Stimulated activated CD8-positive, alpha-beta memory T cell treated with anti-CD3 and anti-CD28 coated beads, Interleukin-15, amount 100 ng/mL, for 1 hour (primary cell): ENCODE measurements at regions not wholly inside any gene's neighbourhood (a gene's known extent, or its start where the extent isn't known, plus 50 kb on each side); places are given as distances from the start of the nearest gene placed in this dataset.
"Not testable (repeated sequence)": the region's sequence is repeated elsewhere in the genome, so short reads cannot be mapped to it uniquely, and the experiment has no call there.

ENCODE experiments used
- DNase-seq: peaks from one replicate; pipeline ENCODE4 v3.0.0-alpha.2; 2020; ENCODE audit warnings: low read depth

DNA sequence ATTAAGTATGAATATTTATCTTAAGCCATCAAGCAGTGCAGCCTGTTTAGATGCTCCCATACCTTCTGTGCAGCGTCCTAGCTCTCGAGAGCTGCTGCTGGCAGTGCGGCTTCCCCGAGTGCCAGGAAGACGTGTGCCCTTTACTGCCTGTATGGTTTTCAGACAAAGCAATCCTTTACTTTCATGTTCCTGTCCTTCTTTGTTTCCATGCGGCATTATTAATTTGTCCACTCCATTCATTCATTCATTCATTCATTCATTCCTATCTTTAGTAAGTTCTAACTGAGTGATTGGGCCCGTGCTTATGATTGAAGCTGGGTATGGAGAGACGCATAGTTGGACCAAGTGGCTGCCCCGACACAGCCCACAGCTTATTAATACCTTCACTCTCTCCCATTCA lies 446.6 kb upstream of the HNRNPA3 start:
- DNase-seq: no peak

GRCh38 chr2:176768185-176768584 lies 444.4 kb upstream of the HNRNPA3 start:
- DNase-seq: no peak

DNA sequence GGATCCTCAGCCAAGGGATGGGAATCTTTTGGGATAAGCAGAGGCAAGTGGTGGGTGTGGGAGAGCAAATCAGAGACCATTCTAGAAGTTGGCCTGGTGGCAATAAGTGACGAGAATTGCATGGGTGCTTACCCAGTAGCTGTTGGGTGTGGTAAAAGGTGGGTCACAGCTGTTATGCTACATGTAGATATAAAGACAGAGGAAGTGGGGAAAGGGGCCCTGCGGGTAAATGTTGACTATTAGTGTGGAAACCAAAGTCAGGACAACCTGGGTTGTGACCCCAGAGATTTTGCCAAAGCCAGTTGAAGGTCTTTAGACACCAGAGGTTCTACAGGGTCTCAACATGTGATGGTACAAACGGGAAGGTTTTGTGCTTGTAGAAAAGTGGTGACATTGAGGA lies 443.6 kb upstream of the HNRNPA3 start:
- DNase-seq: no peak

GRCh38 chr2:176769499-176770370 lies 442.9 kb upstream of the HNRNPA3 start:
- DNase-seq: no peak

GRCh38 chr2:176772816-176773215 lies 439.8 kb upstream of the HNRNPA3 start:
- no peak for DNase-seq

DNA sequence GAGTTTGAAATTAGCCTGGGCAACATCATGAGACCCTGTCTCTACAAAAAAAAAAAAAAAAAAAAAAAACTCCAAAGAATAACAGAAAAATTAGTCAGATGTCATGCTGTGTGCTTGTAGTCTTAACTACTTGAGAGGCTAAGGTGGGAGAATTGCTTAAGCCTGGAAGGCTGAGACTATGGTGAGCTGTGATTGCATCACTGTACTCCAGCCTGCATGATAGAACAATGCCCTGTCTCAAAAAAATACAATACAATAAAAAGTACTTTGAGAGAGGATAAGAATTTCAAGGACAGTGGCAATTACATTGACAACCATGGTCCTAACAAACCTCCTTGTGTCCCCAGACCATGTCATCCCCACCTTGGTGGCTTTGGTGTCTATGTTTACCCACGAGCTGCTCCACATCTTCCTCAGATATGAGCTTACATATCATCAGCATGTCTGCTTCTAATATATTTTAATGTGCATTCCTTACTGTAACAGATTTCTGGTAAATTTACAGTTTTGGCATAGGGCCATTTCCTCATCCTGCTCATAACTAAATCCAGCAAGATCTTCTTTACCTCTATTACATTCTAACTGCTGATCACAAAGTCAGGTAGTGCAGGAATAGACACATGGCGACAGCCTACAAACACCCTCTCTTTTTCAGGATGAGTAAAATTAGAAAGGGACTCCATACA lies 437.7 kb upstream of the HNRNPA3 start:
- no peak for DNase-seq

- DNase-seq: no peak
Measured at GRCh38 chr2:176777262-176777661, 435.3 kb upstream of the HNRNPA3 start.

DNA sequence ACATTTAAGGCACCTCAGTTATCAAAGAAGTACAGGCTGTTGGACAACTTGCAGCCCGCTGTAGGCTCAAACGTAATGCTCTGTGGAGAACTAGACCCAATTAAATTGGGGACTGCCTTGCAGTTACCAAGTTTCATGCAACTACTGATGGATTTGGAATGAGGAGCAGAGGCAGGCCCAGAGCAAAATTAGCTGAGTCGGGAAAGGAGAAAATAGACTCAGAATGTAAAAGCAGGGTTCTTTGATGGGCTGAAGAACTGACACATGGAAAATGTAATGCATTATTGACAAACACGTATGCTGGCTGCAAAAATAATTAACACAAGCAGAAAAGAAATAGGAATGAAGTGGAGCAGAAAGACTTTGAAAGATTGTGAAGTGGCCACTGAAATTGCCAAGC lies 432.7 kb upstream of the HNRNPA3 start:
- DNase-seq: no peak

- no peak for DNase-seq
Measured at GRCh38 chr2:176780348-176780747, 432.2 kb upstream of the HNRNPA3 start.

GRCh38 chr2:176781570-176782217 lies 430.9 kb upstream of the HNRNPA3 start:
- no peak for DNase-seq

DNA sequence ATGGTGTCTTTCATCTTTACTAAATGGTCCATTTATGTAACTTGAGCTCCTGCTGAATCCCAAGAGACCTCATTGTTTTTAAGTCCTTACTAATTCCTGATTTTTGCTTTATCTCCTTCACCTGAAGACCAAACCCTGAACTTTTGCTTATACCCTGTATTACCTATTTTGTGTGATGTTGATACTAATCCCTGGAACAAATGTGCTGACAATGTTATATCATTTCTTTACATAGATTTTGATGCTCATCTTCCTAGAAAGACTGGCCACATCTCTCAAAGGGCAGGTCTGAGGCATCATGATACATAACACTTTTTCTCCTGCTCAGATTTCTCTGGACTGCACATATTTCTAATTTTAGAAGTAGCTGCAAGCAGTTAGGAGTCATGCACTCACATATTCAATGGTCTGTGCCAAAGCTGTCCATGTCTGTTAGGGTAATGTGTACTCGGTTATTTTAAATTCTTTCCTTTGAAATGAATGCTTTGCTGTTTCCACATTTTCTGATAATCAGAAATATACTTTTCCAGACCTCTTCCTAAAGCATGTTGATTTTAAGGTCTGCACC lies 427.9 kb upstream of the HNRNPA3 start:
- no peak for DNase-seq

DNA sequence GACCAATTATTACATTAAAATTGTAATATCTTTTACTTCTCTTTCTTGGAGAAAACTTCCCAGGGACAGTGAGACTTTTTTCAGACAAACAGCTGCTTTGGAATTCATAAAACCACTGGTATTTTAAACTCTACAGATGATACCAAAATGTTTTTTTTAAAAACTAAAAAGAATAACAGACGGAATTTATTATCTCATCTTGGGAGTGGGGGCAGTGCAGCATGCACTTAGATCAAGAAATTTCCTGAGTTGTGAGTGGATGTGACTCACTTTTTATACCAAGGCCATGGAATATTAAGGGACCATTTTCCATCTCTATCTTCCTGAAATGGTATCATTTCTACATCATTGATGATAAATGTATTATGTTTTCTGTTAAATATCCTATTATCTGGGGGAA lies 422.8 kb upstream of the HNRNPA3 start:
- DNase-seq: no peak

GRCh38 chr2:176790468-176790867 lies 422.1 kb upstream of the HNRNPA3 start:
- DNase-seq: no peak

DNA sequence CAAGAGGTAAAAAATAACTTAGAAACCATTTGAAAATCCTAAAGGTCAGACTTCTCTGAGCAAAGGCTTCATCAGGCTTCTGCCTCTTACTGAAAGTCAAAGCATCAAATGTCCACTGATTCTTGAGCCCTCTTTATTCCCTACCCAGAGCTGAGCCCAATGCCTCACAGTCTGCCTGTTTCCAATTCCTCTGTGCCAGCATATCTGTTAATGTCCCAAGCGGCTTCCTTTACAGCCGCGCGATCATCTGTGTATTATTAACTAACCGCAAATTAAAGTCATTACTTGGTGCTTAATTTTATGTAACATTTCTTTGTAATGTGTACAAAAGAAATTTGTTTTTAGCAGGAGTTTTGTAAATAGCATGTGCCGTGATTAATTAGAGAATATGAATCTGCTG lies 418.8 kb upstream of the HNRNPA3 start:
- no peak for DNase-seq

DNA sequence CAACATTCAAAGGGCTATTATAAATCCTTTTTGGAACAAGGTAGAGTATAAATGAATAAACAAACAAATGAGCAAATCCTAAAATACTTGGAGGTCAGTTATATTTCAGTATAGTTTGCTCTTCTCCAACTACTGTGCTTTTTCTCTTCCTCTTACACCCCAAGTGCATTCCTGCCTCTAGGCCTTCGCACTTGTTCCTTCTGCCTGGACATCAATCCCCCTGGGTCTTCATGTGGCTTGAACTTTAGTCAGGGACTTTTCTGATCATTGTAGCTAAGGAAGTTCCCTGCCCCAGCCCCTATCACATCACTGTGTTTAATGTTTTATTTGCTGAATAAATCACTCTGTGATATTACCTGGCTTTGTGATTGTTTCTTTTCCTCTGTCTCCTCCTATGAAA lies 418.2 kb upstream of the HNRNPA3 start:
- no peak for DNase-seq

DNA sequence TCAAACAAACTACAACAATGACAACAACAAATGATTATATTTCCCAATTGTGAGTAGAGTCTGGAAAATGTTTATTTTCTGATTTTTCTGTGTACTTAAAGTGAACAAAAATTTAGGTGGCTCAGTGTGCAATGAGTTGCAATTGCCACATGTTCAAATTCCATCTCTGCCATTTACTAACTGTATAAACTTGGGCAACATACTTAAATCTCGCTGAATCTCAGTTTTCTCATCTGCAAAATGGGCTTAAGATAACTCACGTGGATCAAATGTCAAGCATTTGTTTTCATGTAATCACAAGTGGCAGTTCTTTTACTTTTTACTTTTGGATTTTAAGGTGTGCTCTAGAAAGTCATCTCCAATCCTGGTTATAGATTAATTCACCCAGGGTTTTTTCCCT lies 416.8 kb upstream of the HNRNPA3 start:
- no peak for DNase-seq

DNA sequence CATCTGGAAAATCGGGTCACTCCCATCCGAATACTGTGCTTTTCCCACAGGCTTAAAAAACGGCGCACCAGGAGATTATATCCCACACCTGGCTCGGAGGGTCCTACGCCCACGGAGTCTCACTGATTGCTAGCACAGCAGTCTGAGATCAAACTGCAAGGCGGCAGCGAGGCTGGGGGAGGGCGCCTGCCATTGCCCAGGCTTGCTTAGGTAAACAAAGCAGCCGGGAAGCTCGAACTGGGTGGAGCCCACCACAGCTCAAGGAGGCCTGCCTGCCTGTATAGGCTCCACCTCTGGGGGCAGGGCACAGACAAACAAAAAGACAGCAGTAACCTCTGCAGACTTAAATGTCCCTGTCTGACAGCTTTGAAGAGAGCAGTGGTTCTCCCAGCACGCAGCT lies 415.9 kb upstream of the HNRNPA3 start:
- not testable (repeated sequence) for DNase-seq

- DNase-seq: no peak
Measured at GRCh38 chr2:176804392-176804791, 408.2 kb upstream of the HNRNPA3 start.

GRCh38 chr2:176805345-176805744 lies 407.2 kb upstream of the HNRNPA3 start:
- DNase-seq: no peak

- DNase-seq: no peak
Measured at GRCh38 chr2:176812246-176812775, 400.3 kb upstream of the HNRNPA3 start.

DNA sequence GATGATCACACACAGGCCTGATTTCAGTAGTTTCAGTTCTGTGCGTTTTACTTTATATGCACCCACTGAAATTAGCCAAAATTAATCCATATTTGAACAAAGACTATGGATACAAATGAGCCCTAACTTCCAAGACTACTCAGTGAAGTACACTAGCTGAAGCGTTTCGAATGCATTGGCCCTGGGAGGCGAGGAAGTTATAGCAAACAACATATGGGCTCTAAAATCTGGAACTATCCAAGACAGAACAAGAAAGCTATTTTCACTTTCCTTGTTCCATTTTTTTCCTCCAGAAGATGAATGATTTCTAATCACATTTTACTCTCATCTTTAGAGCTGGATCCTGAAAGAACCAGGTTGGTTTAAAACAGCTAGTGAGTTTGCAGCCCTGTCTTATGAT lies 399.4 kb upstream of the HNRNPA3 start:
- no peak for DNase-seq

- no peak for DNase-seq
Measured at GRCh38 chr2:176813621-176814049, 399.0 kb upstream of the HNRNPA3 start.
